ENCODE measurements at regions not wholly inside any gene's neighbourhood (a gene's known extent, or its start where the extent isn't known, plus 50 kb on each side); places are given as distances from the start of the nearest gene placed in this dataset.
A peak's percentile ranks its signal among the peaks of the same experiment; 100 is the strongest.

DNA sequence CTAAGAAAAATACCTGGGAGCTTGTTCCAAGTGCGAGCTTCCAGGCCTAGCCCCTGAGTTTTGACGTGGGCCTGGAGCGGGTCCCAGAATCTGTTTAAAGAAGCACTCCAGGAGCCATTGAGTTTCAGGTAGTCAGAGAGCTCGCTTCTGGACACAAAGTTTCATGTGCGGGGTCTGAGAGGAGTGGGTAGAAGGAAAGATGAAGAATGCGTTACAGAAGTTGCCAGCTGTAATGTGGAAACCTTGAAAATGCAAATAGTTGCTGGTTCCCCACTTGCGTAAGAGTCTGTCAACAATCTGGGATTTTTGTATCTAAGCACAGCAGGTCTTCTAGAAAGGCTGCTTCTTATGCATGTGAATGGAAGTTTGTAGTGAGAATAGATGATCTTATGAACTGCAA lies 77.5 kb upstream of the CLCN4 start:
- no peak for DNase-seq (ENCODE audit: low spot score)

GRCh38 chrX:10083809-10084208 lies 73.0 kb upstream of the CLCN4 start:
- no peak for DNase-seq (ENCODE audit: low spot score)

GRCh38 chrX:10085223-10085622 lies 71.6 kb upstream of the CLCN4 start:
- peak; percentile 29 for DNase-seq (ENCODE audit: low spot score)

GRCh38 chrX:10086676-10087075 lies 70.1 kb upstream of the CLCN4 start:
- DNase-seq (ENCODE audit: low spot score), result no peak

DNA sequence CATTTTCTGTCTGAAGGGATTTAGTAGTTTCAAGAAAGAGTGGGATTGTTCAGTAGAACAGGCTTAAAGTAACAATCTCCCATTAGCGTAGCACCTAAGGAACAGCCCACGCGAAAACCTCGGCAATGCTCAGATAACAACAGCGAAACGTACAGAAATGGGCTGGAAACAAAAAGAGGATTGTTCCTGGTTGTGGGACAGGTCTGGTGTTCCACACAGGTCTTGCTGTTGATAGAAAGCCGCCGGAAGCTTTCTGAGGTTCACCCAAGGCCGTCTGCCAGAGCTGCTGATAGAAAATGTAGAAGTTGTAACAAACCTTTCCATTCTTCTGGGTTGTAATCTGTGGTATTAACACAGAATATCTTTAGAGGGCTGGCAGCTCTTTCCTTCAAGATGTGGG lies 69.4 kb upstream of the CLCN4 start:
- DNase-seq (ENCODE audit: low spot score), result no peak

DNA sequence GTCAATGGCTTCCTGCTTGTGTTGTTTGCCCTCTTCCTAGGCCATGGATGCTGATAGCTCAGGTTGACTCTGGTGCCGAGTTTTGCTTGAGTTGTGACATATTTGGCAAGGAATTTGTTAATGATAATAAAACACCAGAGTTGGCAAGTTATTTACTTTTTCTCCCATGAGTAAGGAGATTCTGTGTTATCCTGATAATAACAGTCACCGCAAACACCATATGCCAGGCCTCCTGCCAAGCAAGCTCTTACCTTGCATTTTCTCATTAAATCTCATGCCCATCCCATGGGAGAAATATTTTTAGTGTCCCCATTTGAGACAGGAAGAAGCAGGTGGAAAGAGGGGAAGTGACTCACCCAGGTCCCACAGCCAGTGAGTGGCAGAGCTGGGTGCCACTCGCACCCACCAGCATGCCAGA lies 67.4 kb upstream of the CLCN4 start:
- peak; percentile 97 for DNase-seq (ENCODE audit: low spot score)

DNA sequence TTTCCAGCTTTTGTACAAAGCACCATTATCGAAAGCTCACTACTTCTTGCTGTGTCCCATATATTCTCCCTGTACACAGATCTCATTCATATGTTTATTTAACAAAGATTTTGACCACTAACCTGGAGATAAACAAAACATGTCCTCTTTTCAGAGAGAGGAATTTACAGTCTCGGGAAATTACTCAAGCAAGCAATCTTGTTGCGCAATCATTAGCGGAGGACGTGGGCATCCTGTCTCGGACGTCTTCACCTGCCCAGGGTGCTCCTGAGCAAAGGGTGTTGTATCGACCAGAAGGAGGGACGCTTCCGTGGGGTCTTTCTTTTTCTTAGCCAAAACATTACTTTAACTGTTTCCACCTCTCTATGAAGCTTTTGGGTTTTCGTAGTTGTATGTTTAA lies 66.5 kb upstream of the CLCN4 start:
- DNase-seq (ENCODE audit: low spot score), result peak; percentile 40

DNA sequence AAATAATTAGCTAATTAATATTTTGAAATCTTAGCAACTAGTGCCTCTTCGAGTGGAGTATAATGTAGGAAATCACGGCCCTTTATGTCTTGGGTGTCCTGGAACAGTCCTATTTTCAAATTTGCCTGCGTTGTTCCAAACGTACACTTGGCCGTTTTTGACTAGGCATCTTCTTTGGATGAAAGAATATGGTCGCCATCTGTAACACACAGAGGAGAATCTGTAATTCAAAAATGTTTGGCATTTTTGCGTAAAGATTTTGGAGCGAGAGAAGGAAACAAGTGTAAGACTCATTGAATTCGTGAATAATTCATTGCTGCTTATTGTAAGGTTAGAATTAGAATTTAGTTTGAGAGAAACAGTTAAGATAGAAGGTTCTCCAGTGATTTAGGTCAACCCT lies 61.5 kb upstream of the CLCN4 start:
- DNase-seq (ENCODE audit: low spot score), result no peak

- DNase-seq (ENCODE audit: low spot score), result no peak
Observed at GRCh38 chrX:10095698-10096432, 60.9 kb upstream of the CLCN4 start.

DNA sequence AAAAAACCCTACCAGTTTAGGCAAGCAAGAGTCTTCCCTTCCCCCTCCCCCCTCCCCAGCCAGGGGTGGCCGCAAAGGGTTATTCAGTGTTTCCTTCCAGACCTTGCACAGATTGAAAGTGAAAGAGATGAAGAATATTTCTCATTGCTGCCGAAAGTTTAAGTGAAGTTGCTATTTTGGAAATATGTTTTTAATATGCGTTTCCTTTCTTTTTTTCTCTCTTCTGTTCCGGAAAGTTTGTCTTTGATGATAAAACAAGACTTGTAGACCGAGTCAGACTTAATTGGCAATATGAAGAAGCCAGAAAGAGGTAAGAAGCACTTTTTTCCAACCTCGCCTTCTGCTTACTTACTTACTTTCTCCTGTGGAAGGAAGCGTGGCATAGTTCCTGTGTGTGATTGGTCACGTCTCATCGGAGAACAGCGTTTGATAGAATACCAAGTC lies 58.5 kb upstream of the CLCN4 start:
- DNase-seq (ENCODE audit: low spot score), result no peak

DNA sequence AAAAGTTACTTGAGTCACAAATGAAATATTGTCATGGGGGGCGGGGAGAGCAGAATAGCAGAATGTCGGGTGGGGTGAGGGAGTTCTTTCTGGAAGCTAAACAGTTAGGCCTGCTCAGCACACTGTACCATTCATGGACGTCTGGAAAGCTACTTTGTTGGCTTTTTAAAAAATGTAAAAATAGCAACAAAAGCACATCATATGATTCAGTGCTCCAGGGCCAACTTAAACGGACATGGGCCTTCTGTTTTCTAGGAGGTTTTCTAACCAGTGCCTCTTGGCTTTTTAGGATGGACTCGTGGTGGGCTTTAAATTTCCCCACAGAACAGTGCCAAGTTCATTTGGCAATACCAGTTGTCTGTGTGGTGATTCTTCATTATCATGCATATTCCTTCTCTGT lies 57.4 kb upstream of the CLCN4 start:
- no peak for DNase-seq (ENCODE audit: low spot score)

DNA sequence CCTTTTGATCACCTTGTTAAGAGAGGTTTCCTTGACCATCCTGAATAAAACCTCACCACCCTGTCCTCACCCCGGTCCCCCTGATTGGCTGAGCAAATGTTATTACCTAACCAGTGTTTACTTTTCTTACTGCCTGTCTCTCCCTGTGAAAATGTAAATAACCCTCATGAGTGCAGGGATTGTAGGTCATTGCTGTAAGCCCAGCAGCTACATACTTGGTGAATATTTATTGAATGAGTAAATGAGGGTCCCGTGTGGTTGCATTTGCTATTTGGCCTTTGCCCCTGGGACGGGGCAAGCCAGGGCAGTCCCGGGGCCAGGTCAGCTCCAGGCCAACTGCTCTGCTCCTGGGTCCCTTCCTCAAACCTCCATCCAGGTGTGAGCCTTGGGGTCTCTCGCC lies 55.5 kb upstream of the CLCN4 start:
- no peak for DNase-seq (ENCODE audit: low spot score)

DNA sequence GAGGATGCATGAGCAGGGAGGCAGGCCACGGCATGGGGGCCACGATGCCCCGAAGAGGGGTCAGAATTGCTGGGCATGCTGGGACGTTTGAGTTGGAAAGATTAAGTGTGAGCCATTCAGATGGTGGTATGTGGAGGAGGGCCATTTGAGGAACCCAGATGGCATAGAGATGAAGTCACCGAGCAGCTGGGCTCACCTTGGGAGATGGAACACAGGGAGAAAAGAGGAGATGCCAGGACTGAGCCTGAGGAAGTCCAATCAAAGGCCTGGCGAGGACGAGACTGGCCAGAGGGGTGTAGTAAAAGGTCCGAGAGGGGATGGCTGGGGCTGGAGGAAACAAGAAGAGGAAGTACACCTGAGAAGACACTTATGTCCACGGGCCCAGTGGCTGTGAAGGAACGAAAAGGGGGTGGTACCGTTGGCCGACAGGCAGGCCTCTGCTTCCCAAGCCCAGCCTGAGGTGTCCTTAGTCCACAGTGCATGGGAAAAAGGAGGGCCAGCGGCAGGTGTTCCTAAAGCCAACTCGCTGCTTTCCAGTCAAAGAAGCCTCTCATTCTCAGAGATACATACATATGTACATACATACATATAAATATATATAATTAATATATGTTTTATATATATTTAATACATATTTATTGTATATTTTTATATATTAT lies 54.6 kb upstream of the CLCN4 start:
- no peak for DNase-seq (ENCODE audit: low spot score)

DNA sequence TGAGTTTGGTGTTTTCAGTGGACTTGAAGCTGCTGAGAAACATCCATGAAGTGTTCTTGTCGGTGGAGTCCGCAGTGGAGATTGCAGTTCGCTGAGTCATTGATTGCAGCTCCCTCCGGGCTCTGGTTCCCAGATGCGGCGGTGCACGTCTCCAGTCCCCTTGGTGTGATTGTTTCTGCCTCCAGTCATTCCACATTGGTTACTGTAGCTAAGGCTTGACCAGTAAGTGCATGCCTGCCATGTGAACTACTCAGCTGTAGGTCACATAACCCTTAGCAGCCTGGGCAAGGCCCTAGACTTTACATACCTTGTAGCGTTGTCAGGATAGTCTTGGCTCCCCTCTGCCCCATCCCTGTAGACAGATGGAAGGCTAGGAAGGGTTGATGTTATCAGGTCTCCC lies 53.8 kb upstream of the CLCN4 start:
- no peak for DNase-seq (ENCODE audit: low spot score)

DNA sequence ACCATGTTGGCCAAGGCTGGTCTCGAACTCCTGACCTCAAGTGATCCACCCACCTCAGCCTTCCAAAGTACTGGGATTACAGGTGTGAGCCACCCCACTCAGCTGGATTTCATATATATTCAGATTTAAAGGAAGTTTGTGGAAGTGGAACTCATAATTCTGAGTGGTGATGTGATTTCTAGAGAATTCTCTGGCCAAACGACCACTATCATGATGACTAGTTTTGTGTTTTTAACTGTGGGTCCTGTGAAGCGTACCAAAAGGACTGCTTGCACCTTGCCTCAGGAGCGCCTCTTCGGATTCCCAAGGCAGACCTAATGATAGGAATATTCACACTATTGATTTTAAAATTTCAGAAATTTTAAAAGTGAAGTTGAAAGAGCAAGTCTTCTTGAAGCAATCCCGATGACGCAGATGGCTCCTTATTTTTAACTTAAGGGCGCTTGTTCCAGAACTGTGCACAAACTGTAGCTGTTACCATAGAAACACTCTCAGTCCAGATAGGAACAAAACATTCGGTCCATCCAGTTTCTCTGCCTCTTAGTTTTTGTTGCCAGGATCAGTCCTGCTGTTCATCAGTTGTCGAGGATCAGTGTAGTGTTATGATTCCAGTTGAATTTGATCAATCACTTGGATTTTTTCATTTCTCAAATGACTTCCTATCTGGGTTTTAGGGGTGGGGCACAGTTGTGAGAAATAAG lies 51.7 kb upstream of the CLCN4 start:
- DNase-seq (ENCODE audit: low spot score), result no peak

GRCh38 chrX:10106806-10107205 lies 50.0 kb upstream of the CLCN4 start:
- no peak for DNase-seq (ENCODE audit: low spot score)
